HEK293T (cell line): ENCODE measurements at regions not wholly inside any gene's neighbourhood (a gene's known extent, or its start where the extent isn't known, plus 50 kb on each side); places are given as distances from the start of the nearest gene placed in this dataset.
"Not testable (repeated sequence)": the region's sequence is repeated elsewhere in the genome, so short reads cannot be mapped to it uniquely, and the experiment has no call there.

ENCODE experiments used
- CTCF ChIA-PET: fragments of 350-600 bp; formaldehyde crosslinking; extraction: SDS; loops from one replicate; lab custom pipeline; 2021; ENCODE audit warnings: antibody characterized with exemption, inconsistent platforms; lab: Yijun Ruan, JAX
- POLR2A ChIA-PET: fragments of 350-600 bp; formaldehyde crosslinking; extraction: SDS; loops from one replicate; lab custom pipeline; 2020; ENCODE audit warnings: antibody characterized with exemption, inconsistent platforms; lab: Yijun Ruan, JAX
- DNase-seq: peaks from one replicate; pipeline ENCODE4 v3.0.0; 2012; ENCODE audit warnings: mixed read lengths; ENCODE audit errors: extremely low spot score
- ARNT ChIP-seq: fragments of 450-650 bp; IDR thresholded peaks from 2 replicates; pipeline ENCODE4 v1.6.1; 2017; ENCODE audit warnings: mild to moderate bottlenecking
- BHLHE40 ChIP-seq: fragments of 450-650 bp; IDR thresholded peaks from 2 replicates; pipeline ENCODE4 v1.6.1; 2016; ENCODE audit warnings: mild to moderate bottlenecking, moderate library complexity, borderline replicate concordance
- CTBP1 ChIP-seq: fragments of 450-650 bp; IDR thresholded peaks from 2 replicates; pipeline ENCODE4 v1.6.1; 2016; ENCODE audit warnings: borderline replicate concordance
- ELF4 ChIP-seq: fragments of 450-650 bp; IDR thresholded peaks from 2 replicates; pipeline ENCODE4 v1.6.1; 2017; ENCODE audit warnings: antibody characterized with exemption
- FOXA1 ChIP-seq: fragments of 450-650 bp; IDR thresholded peaks from 2 replicates; pipeline ENCODE4 v1.6.1; 2016; ENCODE audit warnings: mild to moderate bottlenecking
- FOXK2 ChIP-seq: fragments of 450-650 bp; IDR thresholded peaks from 2 replicates; pipeline ENCODE4 v1.6.1; 2016; ENCODE audit warnings: mild to moderate bottlenecking
- FOXM1 ChIP-seq: fragments of 450-650 bp; IDR thresholded peaks from 2 replicates; pipeline ENCODE4 v1.6.1; 2017; ENCODE audit warnings: mild to moderate bottlenecking, borderline replicate concordance
- HDGF ChIP-seq: fragments of 450-650 bp; IDR thresholded peaks from 2 replicates; pipeline ENCODE4 v1.6.1; 2017; ENCODE audit warnings: antibody characterized with exemption, borderline replicate concordance
- L3MBTL2 ChIP-seq: fragments of 450-650 bp; conservative IDR thresholded peaks from 2 replicates; pipeline ENCODE4 v1.6.1; 2016; ENCODE audit warnings: mild to moderate bottlenecking
- LEF1 ChIP-seq: fragments of 450-650 bp; IDR thresholded peaks from 2 replicates; pipeline ENCODE4 v1.6.1; 2017; ENCODE audit warnings: mild to moderate bottlenecking, borderline replicate concordance
- NFRKB ChIP-seq: fragments of 450-650 bp; IDR thresholded peaks from 2 replicates; pipeline ENCODE4 v1.6.1; 2016; ENCODE audit warnings: mild to moderate bottlenecking, moderate library complexity
- SP1 ChIP-seq: fragments of 450-650 bp; IDR thresholded peaks from 2 replicates; pipeline ENCODE4 v1.6.1; 2017
- SUZ12 ChIP-seq: fragments of 450-650 bp; IDR thresholded peaks from 2 replicates; pipeline ENCODE4 v1.6.1; 2016; ENCODE audit warnings: mild to moderate bottlenecking
- TARDBP ChIP-seq: fragments of 450-650 bp; IDR thresholded peaks from 2 replicates; pipeline ENCODE4 v1.6.1; 2016
- ZNF384 ChIP-seq: fragments of 450-650 bp; IDR thresholded peaks from 2 replicates; pipeline ENCODE4 v1.6.1; 2016
- TF ChIP-seq, protein P1 (sequence below): fragments of 450-650 bp; IDR thresholded peaks from 2 replicates; pipeline ENCODE4 v1.6.1; 2016

DNA sequence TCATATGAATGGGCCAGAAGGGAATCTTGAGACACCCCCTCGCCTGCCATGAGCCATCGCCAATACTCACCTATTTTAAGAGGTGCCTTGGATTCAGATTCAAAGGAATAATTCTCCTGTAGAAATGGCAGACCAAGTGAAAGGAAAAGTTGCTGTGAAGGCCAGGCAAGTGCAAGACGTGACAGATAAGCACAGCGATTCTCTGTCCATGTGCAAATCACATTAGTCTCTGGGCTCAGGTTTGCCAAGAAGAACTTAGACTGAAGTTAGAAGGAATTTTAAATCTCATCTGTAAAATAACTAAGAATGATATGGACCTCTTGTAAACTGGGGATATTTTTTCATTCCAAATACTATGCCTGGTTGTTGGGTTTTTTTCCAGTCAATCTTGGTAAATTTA lies 173.6 kb downstream of the UACA start:
- CTCF ChIA-PET: no interaction called here
- DNase-seq: no peak
- TF ChIP-seq FOXA1 (no peak), L3MBTL2 (no peak), BHLHE40 (no peak), HDGF (no peak), FOXM1 (no peak)
- POLR2A ChIA-PET: no interaction called here

GRCh38 chr15:70589221-70589620 lies 174.1 kb downstream of the UACA start:
- no peak for DNase-seq
- ChIA-PET CTCF (no interaction called here), POLR2A (no interaction called here)
- TF ChIP-seq FOXA1: no peak
- no peak for TF ChIP-seq HDGF
- no peak for TF ChIP-seq BHLHE40
- no peak for TF ChIP-seq ZNF384
- no peak for TF ChIP-seq SUZ12
- no peak for TF ChIP-seq FOXM1
- TF ChIP-seq CTBP1: no peak
- TF ChIP-seq TARDBP: no peak
- no peak for TF ChIP-seq ELF4
- TF ChIP-seq LEF1: no peak
- no peak for TF ChIP-seq NFRKB
- TF ChIP-seq L3MBTL2: no peak
- TF ChIP-seq ARNT: no peak
- TF ChIP-seq SP1: no peak
- no peak for TF ChIP-seq FOXK2
- TF ChIP-seq, protein P1, sequence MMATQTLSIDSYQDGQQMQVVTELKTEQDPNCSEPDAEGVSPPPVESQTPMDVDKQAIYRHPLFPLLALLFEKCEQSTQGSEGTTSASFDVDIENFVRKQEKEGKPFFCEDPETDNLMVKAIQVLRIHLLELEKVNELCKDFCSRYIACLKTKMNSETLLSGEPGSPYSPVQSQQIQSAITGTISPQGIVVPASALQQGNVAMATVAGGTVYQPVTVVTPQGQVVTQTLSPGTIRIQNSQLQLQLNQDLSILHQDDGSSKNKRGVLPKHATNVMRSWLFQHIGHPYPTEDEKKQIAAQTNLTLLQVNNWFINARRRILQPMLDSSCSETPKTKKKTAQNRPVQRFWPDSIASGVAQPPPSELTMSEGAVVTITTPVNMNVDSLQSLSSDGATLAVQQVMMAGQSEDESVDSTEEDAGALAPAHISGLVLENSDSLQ: no peak

- TF ChIP-seq TARDBP (no peak), ARNT (no peak), LEF1 (no peak)
- ChIA-PET CTCF (no interaction called here), POLR2A (no interaction called here)
- DNase-seq: no peak
Measured at GRCh38 chr15:70588613-70589012, 174.7 kb downstream of the UACA start.

GRCh38 chr15:70587896-70588567 lies 175.3 kb downstream of the UACA start:
- POLR2A ChIA-PET: no interaction called here
- DNase-seq: no peak
- CTCF ChIA-PET: no interaction called here
- no peak for TF ChIP-seq FOXK2
- TF ChIP-seq ARNT: no peak
- TF ChIP-seq CTBP1: no peak
- TF ChIP-seq SUZ12: no peak
- TF ChIP-seq NFRKB: no peak
- TF ChIP-seq TARDBP: no peak
- no peak for TF ChIP-seq LEF1
- TF ChIP-seq HDGF: no peak
- TF ChIP-seq, protein P1: no peak
- TF ChIP-seq ZNF384: no peak
- no peak for TF ChIP-seq L3MBTL2
- no peak for TF ChIP-seq FOXM1
- no peak for TF ChIP-seq ELF4
- TF ChIP-seq BHLHE40: no peak
- TF ChIP-seq FOXA1: no peak
- TF ChIP-seq SP1: no peak

DNA sequence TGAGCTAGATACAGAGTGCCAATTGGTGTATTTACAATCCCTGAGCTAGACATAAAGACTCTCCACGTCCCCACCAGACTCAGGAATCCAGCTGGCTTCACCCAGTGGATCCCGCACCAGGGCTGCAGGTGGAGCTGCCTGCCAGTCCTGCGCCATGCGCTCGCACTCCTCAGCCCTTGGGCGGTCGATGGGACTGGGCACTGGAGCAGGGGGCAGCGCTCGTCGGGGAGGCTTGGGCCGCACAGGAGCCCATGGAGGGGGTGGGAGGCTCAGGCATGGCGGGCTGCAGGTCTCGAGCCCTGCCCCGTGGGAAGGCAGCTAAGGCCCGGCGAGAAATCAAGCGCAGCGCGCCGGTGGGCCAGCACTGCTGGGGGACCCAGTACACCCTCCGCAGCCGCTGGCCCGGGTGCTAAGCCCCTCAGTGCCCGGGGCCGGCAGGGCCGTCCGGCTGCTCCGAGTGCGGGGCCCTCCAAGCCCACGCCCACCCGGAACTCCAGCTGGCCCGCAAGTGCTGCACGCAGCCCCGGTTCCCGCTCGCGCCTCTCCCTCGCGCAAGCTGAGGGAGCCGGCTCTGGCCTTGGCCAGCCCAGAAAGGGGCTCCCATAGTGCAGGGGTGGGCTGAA lies 176.2 kb downstream of the UACA start:
- DNase-seq, POLR2A ChIA-PET: not testable (repeated sequence)
- CTCF ChIA-PET: interaction anchor here (2.6 kb wide), 1 partner anchor 18 kb away, joined by 8 read pairs; no protein-coding TSS in a partner anchor

DNA sequence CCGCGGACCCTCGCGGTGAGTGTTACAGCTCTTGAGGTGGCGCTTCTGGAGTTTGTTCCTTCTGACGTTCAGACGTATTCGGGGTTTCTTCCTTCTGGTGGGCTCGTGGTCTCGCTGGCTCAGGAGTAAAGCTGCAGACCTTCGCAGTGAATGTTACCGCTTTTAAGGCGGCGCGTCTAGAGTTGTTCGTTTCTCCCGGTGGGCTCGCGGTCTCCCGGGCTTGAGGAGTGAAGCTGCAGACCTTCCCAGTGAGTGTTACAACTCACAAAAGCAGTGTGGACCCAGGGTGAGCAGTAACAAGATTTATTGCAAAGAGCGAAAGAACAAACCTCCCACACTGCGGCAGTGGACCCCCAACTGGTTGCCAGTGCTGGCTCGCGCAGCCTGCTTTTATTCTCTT lies 177.1 kb downstream of the UACA start:
- TF ChIP-seq BHLHE40 (no peak), FOXK2 (no peak), LEF1 (no peak), HDGF (no peak), ELF4 (no peak), NFRKB (no peak), FOXA1 (no peak), ARNT (no peak), CTBP1 (no peak), FOXM1 (no peak), SP1 (no peak), L3MBTL2 (no peak), TARDBP (no peak), SUZ12 (no peak), ZNF384 (no peak)
- TF ChIP-seq, protein P1: no peak
- no peak for DNase-seq
- ChIA-PET CTCF (interaction anchor here (0.6 to 2.6 kb wide), 7 partner anchors 10 to 78 kb away, joined by 3 to 12 read pairs (median 4); no protein-coding TSS in a partner anchor), POLR2A (no interaction called here)
